Stomach (tissue), 8 donors: ENCODE measurements at regions not wholly inside any gene's neighbourhood (a gene's known extent, or its start where the extent isn't known, plus 50 kb on each side); places are given as distances from the start of the nearest gene placed in this dataset.

Experiments
- DNase-seq, 2 donors: peaks; one replicate each; pipeline versions ENCODE4 v3.0.0 to v3.0.0-alpha.2; 2013 to 2019
- H3K27ac ChIP-seq, 5 donors: fragments of 200-600 bp in 4 of 5; sonication (generic) in 4 of 5; one replicate each; pipeline ENCODE4 v1.5.1; 2013 to 2019; ENCODE audit warnings: mild to moderate bottlenecking in 1 of 5, moderate library complexity in 1 of 5
- H3K27me3 ChIP-seq, 3 donors: fragments of 200-600 bp; sonication (generic); one replicate each; pipeline ENCODE4 v1.5.1; 2017 to 2019; ENCODE audit warnings: mixed run types in 1 of 3
- H3K36me3 ChIP-seq, 4 donors: fragments of 200-600 bp; sonication (generic); 1 replicate in 3 of 4; 2 replicates in 1 of 4; pipeline ENCODE4 v1.5.1; 2016 to 2019
- H3K4me1 ChIP-seq, 4 donors: fragments of 200-600 bp; sonication (generic); one replicate each; pipeline ENCODE4 v1.5.1; 2016 to 2019
- H3K4me3 ChIP-seq, 4 donors: fragments of 200-600 bp; sonication (generic) in 3 of 4; one replicate each; pipeline ENCODE4 v1.5.1; 2016 to 2019; ENCODE audit warnings: mild to moderate bottlenecking in 1 of 4
- H3K9me3 ChIP-seq, 4 donors: fragments of 200-600 bp; sonication (generic); one replicate each; pipeline ENCODE4 v1.5.1; 2016 to 2019
- CTCF ChIP-seq, 7 experiments: fragments of 450-650 bp in 4 of 7; fragments of 200-600 bp in 3 of 7; sonication (generic) in 3 of 7; IDR thresholded peaks; one replicate each; pipeline ENCODE4 v1.5.1; 2016 to 2019; ENCODE audit warnings: antibody characterized with exemption in 7 of 7, control low read depth in 2 of 7, mild to moderate bottlenecking in 1 of 7
- EP300 ChIP-seq: sonication (generic); formaldehyde crosslinking; IDR thresholded peaks from one replicate; pipeline ENCODE4 v1.6.1; 2017; ENCODE audit warnings: antibody characterized with exemption
- POLR2A ChIP-seq, 4 donors: fragments of 450-650 bp; IDR thresholded peaks; one replicate each; pipeline ENCODE4 v1.6.1; 2016; ENCODE audit warnings: antibody characterized with exemption in 4 of 4, control low read depth in 2 of 4, mild to moderate bottlenecking in 1 of 4, moderate library complexity in 1 of 4
- POLR2AphosphoS5 ChIP-seq, 3 donors: sonication (generic); formaldehyde crosslinking; IDR thresholded peaks; one replicate each; pipeline ENCODE4 v1.6.1; 2016; ENCODE audit warnings: antibody characterized with exemption in 3 of 3
- WGBS, 5 donors: extraction: QIAGEN DNeasy Blood & Tissue Kit in 3 of 5; methylation state at CpG; one replicate each; pipeline versions ENCODE4 v1.1.5 to v1.1.7; 2013 to 2018; 5-methylcytosine and 5-hydroxymethylcytosine counted together
- intact Hi-C: fragments of 100-400 bp; cut with DNase I; formaldehyde crosslinking; loops from one replicate; pipeline ENCODE4 v1.15.1; 2023; ENCODE audit warnings: low total_unique reads
- donor health status: healthy with polysubstance abuse.
- donor health status: Bipolar disorder and iron deficiency.
- donor health status: healthy.

GRCh38 chr13:104975272-104975671 is 1560.2 kb downstream of the EFNB2 start:
- intact Hi-C loops, result no loop called here
- Histone ChIP-seq H3K27me3 (no peaks in the 10 kb centered on the region), H3K36me3 (no peaks in the 10 kb centered on the region), H3K27ac (no peak overlapping the region), H3K4me3 (no peak overlapping the region), H3K4me1 (no peaks in the 10 kb centered on the region), H3K9me3 (no peaks in the 10 kb centered on the region)
- WGBS, 5 donors, result 54 to 61% (median 55%) methylated on average over 4 of the region's 4 CpGs
- DNase-seq, result no peak
- TF ChIP-seq EP300 (no peak), CTCF (IDR thresholded peaks at IDR 0.05) (no peak), POLR2AphosphoS5 (IDR thresholded peaks at IDR 0.05) (no peak)

- H3K27ac ChIP-seq, result no peak overlapping the region
- TF ChIP-seq CTCF (IDR thresholded peaks at IDR 0.05), result no peak
- no peak for TF ChIP-seq EP300
- no peak for TF ChIP-seq POLR2A (IDR thresholded peaks at IDR 0.05)
- no peak for TF ChIP-seq POLR2AphosphoS5 (IDR thresholded peaks at IDR 0.05)
- H3K9me3 ChIP-seq, result no peaks in the 10 kb centered on the region
- H3K4me1 ChIP-seq, result no peaks in the 10 kb centered on the region
- 83 to 92% (median 90%) methylated on average over 3 of the region's 3 CpGs for WGBS, 5 donors
- no peak for DNase-seq
- intact Hi-C loops, result no loop called here
- no peaks in the 10 kb centered on the region for H3K27me3 ChIP-seq
- H3K4me3 ChIP-seq, result no peak overlapping the region
- H3K36me3 ChIP-seq, result no peaks in the 10 kb centered on the region
Observed at GRCh38 chr13:104968876-104969275, 1566.6 kb downstream of the EFNB2 start.

GRCh38 chr13:104967836-104968630 is 1567.4 kb downstream of the EFNB2 start:
- no peak overlapping the region for H3K27ac ChIP-seq
- H3K4me1 ChIP-seq, result no peaks in the 10 kb centered on the region
- 80 to 86% (median 83%) methylated on average over 9 of the region's 9 CpGs for WGBS, 5 donors
- no peak for DNase-seq
- no peaks in the 10 kb centered on the region for H3K36me3 ChIP-seq
- H3K4me3 ChIP-seq, result no peak overlapping the region
- intact Hi-C loops, result no loop called here
- no peaks in the 10 kb centered on the region for H3K27me3 ChIP-seq
- no peaks in the 10 kb centered on the region for H3K9me3 ChIP-seq
- no peak for TF ChIP-seq POLR2A (IDR thresholded peaks at IDR 0.05)
- no peak for TF ChIP-seq EP300
- no peak for TF ChIP-seq POLR2AphosphoS5 (IDR thresholded peaks at IDR 0.05)
- no peak for TF ChIP-seq CTCF (IDR thresholded peaks at IDR 0.05)

GRCh38 chr13:104967376-104967775 is 1568.1 kb downstream of the EFNB2 start:
- DNase-seq, result no peak
- intact Hi-C loops, result no loop called here
- Histone ChIP-seq H3K9me3 (no peaks in the 10 kb centered on the region), H3K4me1 (no peaks in the 10 kb centered on the region), H3K27me3 (no peaks in the 10 kb centered on the region), H3K36me3 (no peaks in the 10 kb centered on the region), H3K4me3 (no peak overlapping the region), H3K27ac (no peak overlapping the region)
- TF ChIP-seq POLR2A (IDR thresholded peaks at IDR 0.05) (no peak), EP300 (no peak)
- 38 to 51% (median 49%) methylated on average over 3 of the region's 3 CpGs for WGBS, 5 donors

DNA sequence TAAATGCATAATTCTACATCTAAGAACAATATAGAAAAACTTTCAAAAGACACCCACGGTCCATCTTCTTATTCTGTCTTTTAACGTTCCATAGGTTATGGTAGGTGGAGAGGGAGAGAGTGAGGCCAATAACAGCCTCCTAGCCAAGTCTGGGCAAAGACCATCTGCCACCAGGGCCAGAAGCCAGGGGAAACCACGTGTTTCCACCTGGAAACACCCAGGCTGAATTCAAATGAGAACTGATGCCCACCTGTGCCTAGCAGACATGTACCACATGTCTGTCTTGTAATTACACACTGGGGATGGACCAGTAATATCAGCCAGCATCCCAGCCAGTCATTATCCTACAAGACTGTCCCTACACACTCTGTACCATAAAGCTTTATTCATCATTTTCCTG is 1573.1 kb downstream of the EFNB2 start:
- TF ChIP-seq EP300, result no peak
- no peak for TF ChIP-seq CTCF (IDR thresholded peaks at IDR 0.05)
- TF ChIP-seq POLR2A (IDR thresholded peaks at IDR 0.05), result no peak
- no peak for TF ChIP-seq POLR2AphosphoS5 (IDR thresholded peaks at IDR 0.05)
- intact Hi-C loops, result no loop called here
- WGBS, 5 donors, result 65 to 85% (median 75%) methylated on average over 3 of the region's 3 CpGs
- DNase-seq, result no peak
- Histone ChIP-seq H3K27me3 (no peaks in the 10 kb centered on the region), H3K36me3 (no peaks in the 10 kb centered on the region), H3K4me3 (no peak overlapping the region), H3K27ac (no peak overlapping the region), H3K4me1 (no peaks in the 10 kb centered on the region), H3K9me3 (peaks cover 0 to 10% (median 0%) of the 10 kb centered on the region in 4 donors)
